A673 (cell line): ENCODE measurements at regions not wholly inside any gene's neighbourhood (a gene's known extent, or its start where the extent isn't known, plus 50 kb on each side); places are given as distances from the start of the nearest gene placed in this dataset.

Source experiments
- BruUV-seq: library from RNA; stranded (reverse); fragments of 400-500 nt; replicated peaks from 2 replicates; lab custom pipeline; 2021; lab: Mats Ljungman, UMichigan
- CTCF ChIA-PET: fragments of 300-600 bp; sonication (Branson Sonifier 250); formaldehyde crosslinking; loops from one replicate; lab custom pipeline; 2022; ENCODE audit warnings: antibody characterized with exemption; lab: Charles Lee
- POLR2A ChIA-PET: fragments of 300-600 bp; sonication (Branson Sonifier 250); formaldehyde crosslinking; loops from one replicate; lab custom pipeline; 2022; ENCODE audit warnings: antibody characterized with exemption; ENCODE audit not compliant: low non-redundant PET; lab: Charles Lee
- DNase-seq: peaks from one replicate; pipeline ENCODE4 v3.0.0-alpha.2; 2015; ENCODE audit warnings: low spot score
- H3K27ac ChIP-seq: fragments of 200-600 bp; sonication (generic); 2 replicates; pipeline ENCODE4 v1.5.1; 2016; ENCODE audit warnings: mixed run types, low read depth, mild to moderate bottlenecking, mixed read lengths, antibody characterized with exemption, low read length; ENCODE audit not compliant: poor library complexity, severe bottlenecking
- H3K27me3 ChIP-seq: fragments of 200-600 bp; sonication (generic); replicated peaks from 2 replicates; pipeline ENCODE4 v1.6.1; 2017; ENCODE audit warnings: mixed run types, low read depth, mild to moderate bottlenecking, mixed read lengths, antibody characterized with exemption, low read length; ENCODE audit not compliant: insufficient read depth, poor library complexity
- H3K36me3 ChIP-seq: fragments of 200-600 bp; sonication (generic); 2 replicates; pipeline ENCODE4 v1.6.1; 2016; ENCODE audit warnings: mixed run types, mild to moderate bottlenecking, mixed read lengths, antibody characterized with exemption, low read length; ENCODE audit not compliant: insufficient read depth, poor library complexity, severe bottlenecking
- H3K4me1 ChIP-seq: fragments of 200-600 bp; sonication (generic); 2 replicates; pipeline ENCODE4 v1.6.1; 2017; ENCODE audit warnings: mixed run types, mild to moderate bottlenecking, mixed read lengths, antibody characterized with exemption, low read length; ENCODE audit not compliant: insufficient read depth, poor library complexity, severe bottlenecking
- H3K4me3 ChIP-seq: fragments of 200-600 bp; sonication (generic); 2 replicates; pipeline ENCODE4 v1.5.1; 2016; ENCODE audit warnings: low read depth, mixed run types, mild to moderate bottlenecking, mixed read lengths, low read length; ENCODE audit not compliant: poor library complexity, severe bottlenecking
- H3K9me3 ChIP-seq: fragments of 200-600 bp; sonication (generic); 2 replicates; pipeline ENCODE4 v1.6.1; 2016; ENCODE audit warnings: mixed run types, low read depth, mild to moderate bottlenecking, mixed read lengths, antibody characterized with exemption, low read length; ENCODE audit not compliant: poor library complexity, severe bottlenecking
- EZH2 ChIP-seq: fragments of 200-600 bp; sonication (generic); IDR thresholded peaks from 2 replicates; pipeline ENCODE4 v1.6.1; 2017; ENCODE audit warnings: borderline replicate concordance, low read depth, mild to moderate bottlenecking, mixed read lengths, antibody characterized with exemption, low read length; ENCODE audit not compliant: poor library complexity, severe bottlenecking
- intact Hi-C: fragments of 100-400 bp; cut with micrococcal nuclease; formaldehyde crosslinking; loops from one replicate; pipeline ENCODE4 v1.10.0; 2022; ENCODE audit not compliant: unreplicated experiment
- TF ChIP-seq, protein P1 (sequence below): fragments of 300-800, 200-600 bp; sonication (generic); conservative IDR thresholded peaks from 2 replicates; pipeline ENCODE4 v1.5.1; 2017; ENCODE audit warnings: low read depth, mild to moderate bottlenecking, antibody characterized with exemption, low read length, moderate library complexity, mixed read lengths

DNA sequence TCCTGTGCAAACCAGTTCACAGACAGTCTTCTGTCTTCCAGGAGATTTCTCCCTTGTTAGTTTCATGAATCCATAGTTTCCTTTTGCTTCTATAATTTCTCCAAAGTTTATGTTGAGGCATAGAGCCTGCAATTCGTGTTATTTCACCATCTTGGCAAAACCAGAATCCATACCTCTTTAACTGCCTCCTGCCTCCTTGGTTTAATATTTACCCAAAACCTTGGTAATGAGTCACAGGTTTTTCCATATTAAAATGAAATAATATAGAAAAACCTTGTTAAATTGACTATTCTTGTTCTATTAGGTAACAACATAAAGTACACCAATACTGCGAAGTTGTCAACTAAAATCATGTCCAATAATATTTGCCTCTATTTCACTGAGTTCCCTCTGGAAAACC is 459.7 kb downstream of the HINT1 start:
- no TSS peak for BruUV-seq
- POLR2A ChIA-PET = no interaction called here
- H3K27me3 ChIP-seq = no peaks in the 10 kb centered on the region

GRCh38 chr5:130693509-130693908 is 471.5 kb downstream of the HINT1 start:
- Histone ChIP-seq H3K27ac (no peak overlapping the region), H3K27me3 (peaks cover 21% of the 10 kb centered on the region), H3K36me3 (no peaks in the 10 kb centered on the region), H3K9me3 (no peaks in the 10 kb centered on the region), H3K4me3 (no peak overlapping the region), H3K4me1 (no peaks in the 10 kb centered on the region)
- DNase-seq = no peak
- CTCF ChIA-PET = no interaction called here
- TF ChIP-seq EZH2 = no peak
- TF ChIP-seq, protein P1, sequence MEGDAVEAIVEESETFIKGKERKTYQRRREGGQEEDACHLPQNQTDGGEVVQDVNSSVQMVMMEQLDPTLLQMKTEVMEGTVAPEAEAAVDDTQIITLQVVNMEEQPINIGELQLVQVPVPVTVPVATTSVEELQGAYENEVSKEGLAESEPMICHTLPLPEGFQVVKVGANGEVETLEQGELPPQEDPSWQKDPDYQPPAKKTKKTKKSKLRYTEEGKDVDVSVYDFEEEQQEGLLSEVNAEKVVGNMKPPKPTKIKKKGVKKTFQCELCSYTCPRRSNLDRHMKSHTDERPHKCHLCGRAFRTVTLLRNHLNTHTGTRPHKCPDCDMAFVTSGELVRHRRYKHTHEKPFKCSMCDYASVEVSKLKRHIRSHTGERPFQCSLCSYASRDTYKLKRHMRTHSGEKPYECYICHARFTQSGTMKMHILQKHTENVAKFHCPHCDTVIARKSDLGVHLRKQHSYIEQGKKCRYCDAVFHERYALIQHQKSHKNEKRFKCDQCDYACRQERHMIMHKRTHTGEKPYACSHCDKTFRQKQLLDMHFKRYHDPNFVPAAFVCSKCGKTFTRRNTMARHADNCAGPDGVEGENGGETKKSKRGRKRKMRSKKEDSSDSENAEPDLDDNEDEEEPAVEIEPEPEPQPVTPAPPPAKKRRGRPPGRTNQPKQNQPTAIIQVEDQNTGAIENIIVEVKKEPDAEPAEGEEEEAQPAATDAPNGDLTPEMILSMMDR = no peak
- intact Hi-C loops = no loop called here
- POLR2A ChIA-PET = no interaction called here
- BruUV-seq = no TSS peak

More for the DNA sequence above, 459.7 kb downstream of the HINT1 start:
- CTCF ChIA-PET = no interaction called here
- intact Hi-C loops = no loop called here
- Histone ChIP-seq H3K4me1 (no peaks in the 10 kb centered on the region), H3K4me3 (no peak overlapping the region), H3K36me3 (no peaks in the 10 kb centered on the region), H3K9me3 (no peaks in the 10 kb centered on the region), H3K27ac (no peak overlapping the region)
- no peak for DNase-seq
- TF ChIP-seq, protein P1 = no peak
- TF ChIP-seq EZH2 = no peak

DNA sequence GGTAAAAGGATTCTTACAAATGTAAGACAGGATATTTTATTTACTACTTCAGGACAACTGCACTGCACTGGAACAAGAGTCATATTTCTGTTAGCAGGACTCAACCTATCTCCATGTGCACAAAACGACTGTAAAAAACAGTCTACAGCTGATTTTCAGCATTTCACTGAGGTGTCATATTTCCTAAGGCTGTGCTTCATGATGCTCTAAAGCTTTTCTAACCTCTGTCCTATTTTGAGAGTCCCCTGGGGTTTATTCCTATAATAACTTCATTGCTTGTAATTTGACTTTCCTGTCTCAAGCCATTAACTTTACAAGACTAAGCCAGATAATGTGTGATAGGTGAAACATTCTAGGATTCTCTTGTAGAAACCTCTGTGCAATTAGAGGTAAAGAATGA is 472.3 kb downstream of the HINT1 start:
- no peak for DNase-seq
- Histone ChIP-seq H3K27me3 (peaks cover 26% of the 10 kb centered on the region), H3K27ac (no peak overlapping the region), H3K4me1 (no peaks in the 10 kb centered on the region), H3K4me3 (no peak overlapping the region), H3K9me3 (no peaks in the 10 kb centered on the region), H3K36me3 (no peaks in the 10 kb centered on the region)
- TF ChIP-seq, protein P1 = no peak
- no peak for TF ChIP-seq EZH2
- ChIA-PET POLR2A (no interaction called here), CTCF (no interaction called here)
- BruUV-seq = no TSS peak
- intact Hi-C loops = no loop called here
